Central memory CD8-positive, alpha-beta T cell (primary cell): ENCODE measurements at regions not wholly inside any gene's neighbourhood (a gene's known extent, or its start where the extent isn't known, plus 50 kb on each side); places are given as distances from the start of the nearest gene placed in this dataset.

ENCODE experiments used
- ATAC-seq: fragments of 150-1000 bp; cut with Tn5 transposase; replicated peaks from 2 replicates; pipeline ENCODE4 v1.10.0; 2022; ENCODE audit warnings: mild to moderate bottlenecking, moderate FRiP score, moderate number of reproducible peaks; ENCODE audit not compliant: poor library complexity, severe bottlenecking; ENCODE audit errors: extremely low read depth
- DNase-seq, 2 donors: peaks; one replicate each; pipeline ENCODE4 v3.0.0; 2021; ENCODE audit warnings: low spot score in 2 of 2
- H3K27ac Mint-ChIP-seq: one replicate; pipeline ENCODE4 v1.8.0; 2022; ENCODE audit warnings: low read depth, mild to moderate bottlenecking, moderate library complexity, mixed read lengths
- H3K27me3 Mint-ChIP-seq: one replicate; pipeline ENCODE4 v1.8.0; 2022; ENCODE audit warnings: mixed read lengths
- H3K36me3 Mint-ChIP-seq: one replicate; pipeline ENCODE4 v1.8.0; 2022; ENCODE audit warnings: mild to moderate bottlenecking, moderate library complexity, mixed read lengths; ENCODE audit not compliant: insufficient read depth
- H3K4me1 Mint-ChIP-seq: one replicate; pipeline ENCODE4 v1.8.0; 2022; ENCODE audit warnings: mixed read lengths
- H3K4me3 Mint-ChIP-seq: one replicate; pipeline ENCODE4 v1.8.0; 2022; ENCODE audit warnings: mild to moderate bottlenecking, moderate library complexity, mixed read lengths
- H3K9me3 Mint-ChIP-seq: one replicate; pipeline ENCODE4 v1.8.0; 2022; ENCODE audit warnings: mixed read lengths

GRCh38 chr2:8073916-8074315, 607.9 kb upstream of the ID2 start:
- H3K27me3 Mint-ChIP-seq: no peaks in the 10 kb centered on the region
- no peak for ATAC-seq
- no peak for DNase-seq
- no peak overlapping the region for H3K27ac Mint-ChIP-seq
- H3K9me3 Mint-ChIP-seq: peaks cover 10% of the 10 kb centered on the region
- H3K4me1 Mint-ChIP-seq: peaks cover 31% of the 10 kb centered on the region
- peaks cover 2% of the 10 kb centered on the region for H3K36me3 Mint-ChIP-seq
- no peak overlapping the region for H3K4me3 Mint-ChIP-seq

- no peak for DNase-seq
- no peaks in the 10 kb centered on the region for H3K27me3 Mint-ChIP-seq
- H3K36me3 Mint-ChIP-seq: peaks cover 2% of the 10 kb centered on the region
- peak overlapping the region; percentile 0 for H3K27ac Mint-ChIP-seq
- peak; percentile 86 for ATAC-seq
- H3K4me1 Mint-ChIP-seq: peaks cover 21% of the 10 kb centered on the region
- H3K4me3 Mint-ChIP-seq: peak overlapping the region; percentile 42
- peaks cover 10% of the 10 kb centered on the region for H3K9me3 Mint-ChIP-seq
Observed at GRCh38 chr2:8076448-8077342, 605.2 kb upstream of the ID2 start.

- Mint-ChIP-seq H3K4me3 (no peak overlapping the region), H3K27me3 (no peaks in the 10 kb centered on the region), H3K27ac (peak overlapping the region; percentile 0), H3K36me3 (peaks cover 2% of the 10 kb centered on the region), H3K9me3 (peaks cover 10% of the 10 kb centered on the region), H3K4me1 (peaks cover 21% of the 10 kb centered on the region)
- DNase-seq (no peak), ATAC-seq (no peak)
Observed at GRCh38 chr2:8078705-8079104, 603.2 kb upstream of the ID2 start.

GRCh38 chr2:8080063-8080462, 601.8 kb upstream of the ID2 start:
- no peak overlapping the region for H3K27ac Mint-ChIP-seq
- ATAC-seq: no peak
- peaks cover 10% of the 10 kb centered on the region for H3K9me3 Mint-ChIP-seq
- peaks cover 20% of the 10 kb centered on the region for H3K4me1 Mint-ChIP-seq
- no peak for DNase-seq
- H3K27me3 Mint-ChIP-seq: no peaks in the 10 kb centered on the region
- H3K4me3 Mint-ChIP-seq: no peak overlapping the region
- peaks cover 2% of the 10 kb centered on the region for H3K36me3 Mint-ChIP-seq

GRCh38 chr2:8081130-8081529, 600.7 kb upstream of the ID2 start:
- H3K9me3 Mint-ChIP-seq: peaks cover 10% of the 10 kb centered on the region
- H3K27me3 Mint-ChIP-seq: no peaks in the 10 kb centered on the region
- peaks cover 9% of the 10 kb centered on the region for H3K4me1 Mint-ChIP-seq
- H3K4me3 Mint-ChIP-seq: no peak overlapping the region
- DNase-seq: no peak
- no peak for ATAC-seq
- peaks cover 2% of the 10 kb centered on the region for H3K36me3 Mint-ChIP-seq
- H3K27ac Mint-ChIP-seq: no peak overlapping the region

- no peaks in the 10 kb centered on the region for H3K36me3 Mint-ChIP-seq
- ATAC-seq: no peak
- no peak for DNase-seq
- H3K27me3 Mint-ChIP-seq: no peaks in the 10 kb centered on the region
- H3K4me1 Mint-ChIP-seq: no peaks in the 10 kb centered on the region
- peaks cover 5% of the 10 kb centered on the region for H3K9me3 Mint-ChIP-seq
- H3K27ac Mint-ChIP-seq: no peak overlapping the region
- H3K4me3 Mint-ChIP-seq: no peak overlapping the region
Observed at GRCh38 chr2:8082840-8083239, 599.0 kb upstream of the ID2 start.

- no peak overlapping the region for H3K4me3 Mint-ChIP-seq
- H3K9me3 Mint-ChIP-seq: no peaks in the 10 kb centered on the region
- no peak for ATAC-seq
- H3K27me3 Mint-ChIP-seq: no peaks in the 10 kb centered on the region
- no peaks in the 10 kb centered on the region for H3K4me1 Mint-ChIP-seq
- H3K27ac Mint-ChIP-seq: no peak overlapping the region
- DNase-seq: no peak
- no peaks in the 10 kb centered on the region for H3K36me3 Mint-ChIP-seq
Observed at GRCh38 chr2:8086357-8086756, 595.5 kb upstream of the ID2 start.

- DNase-seq (no peak), ATAC-seq (no peak)
- Mint-ChIP-seq H3K36me3 (no peaks in the 10 kb centered on the region), H3K4me1 (no peaks in the 10 kb centered on the region), H3K4me3 (no peak overlapping the region), H3K9me3 (no peaks in the 10 kb centered on the region), H3K27ac (no peak overlapping the region), H3K27me3 (no peaks in the 10 kb centered on the region)
Observed at GRCh38 chr2:8086796-8087479, 594.9 kb upstream of the ID2 start.

- H3K9me3 Mint-ChIP-seq: no peaks in the 10 kb centered on the region
- DNase-seq: no peak
- no peaks in the 10 kb centered on the region for H3K27me3 Mint-ChIP-seq
- no peak for ATAC-seq
- no peak overlapping the region for H3K4me3 Mint-ChIP-seq
- no peaks in the 10 kb centered on the region for H3K4me1 Mint-ChIP-seq
- H3K27ac Mint-ChIP-seq: no peak overlapping the region
- no peaks in the 10 kb centered on the region for H3K36me3 Mint-ChIP-seq
Observed at GRCh38 chr2:8087480-8087840, 594.4 kb upstream of the ID2 start.

GRCh38 chr2:8088810-8089209, 593.0 kb upstream of the ID2 start:
- Mint-ChIP-seq H3K27ac (no peak overlapping the region), H3K9me3 (no peaks in the 10 kb centered on the region), H3K4me3 (no peak overlapping the region), H3K36me3 (no peaks in the 10 kb centered on the region), H3K27me3 (no peaks in the 10 kb centered on the region), H3K4me1 (no peaks in the 10 kb centered on the region)
- DNase-seq (no peak), ATAC-seq (no peak)

GRCh38 chr2:8089596-8089995, 592.3 kb upstream of the ID2 start:
- Mint-ChIP-seq H3K4me3 (no peak overlapping the region), H3K27ac (no peak overlapping the region), H3K9me3 (no peaks in the 10 kb centered on the region), H3K27me3 (no peaks in the 10 kb centered on the region), H3K4me1 (no peaks in the 10 kb centered on the region), H3K36me3 (no peaks in the 10 kb centered on the region)
- DNase-seq: no peak
- ATAC-seq: no peak

GRCh38 chr2:8090748-8091700, 590.8 kb upstream of the ID2 start:
- H3K36me3 Mint-ChIP-seq: no peaks in the 10 kb centered on the region
- no peak for DNase-seq
- H3K27me3 Mint-ChIP-seq: no peaks in the 10 kb centered on the region
- no peaks in the 10 kb centered on the region for H3K9me3 Mint-ChIP-seq
- no peak overlapping the region for H3K27ac Mint-ChIP-seq
- H3K4me1 Mint-ChIP-seq: no peaks in the 10 kb centered on the region
- H3K4me3 Mint-ChIP-seq: no peak overlapping the region
- peak; percentile 24 for ATAC-seq
